Gastrocnemius medialis (tissue), 4 donors: ENCODE measurements at regions not wholly inside any gene's neighbourhood (a gene's known extent, or its start where the extent isn't known, plus 50 kb on each side); places are given as distances from the start of the nearest gene placed in this dataset.

Experiments used
- CTCF ChIP-seq, 5 experiments: fragments of 450-650 bp in 3 of 5; fragments of 200-600 bp in 2 of 5; sonication (generic) in 2 of 5; IDR thresholded peaks in 4 of 5; conservative IDR thresholded peaks in 1 of 5; 1 replicate in 4 of 5; 2 replicates in 1 of 5; pipeline ENCODE4 v1.5.1; 2016 to 2019; ENCODE audit warnings: antibody characterized with exemption in 5 of 5, mild to moderate bottlenecking in 3 of 5, moderate library complexity in 3 of 5
- POLR2A ChIP-seq, 2 donors: fragments of 450-650 bp; IDR thresholded peaks; one replicate each; pipeline ENCODE4 v1.6.1; 2017; ENCODE audit warnings: antibody characterized with exemption in 2 of 2, mild to moderate bottlenecking in 2 of 2, moderate library complexity in 2 of 2

DNA sequence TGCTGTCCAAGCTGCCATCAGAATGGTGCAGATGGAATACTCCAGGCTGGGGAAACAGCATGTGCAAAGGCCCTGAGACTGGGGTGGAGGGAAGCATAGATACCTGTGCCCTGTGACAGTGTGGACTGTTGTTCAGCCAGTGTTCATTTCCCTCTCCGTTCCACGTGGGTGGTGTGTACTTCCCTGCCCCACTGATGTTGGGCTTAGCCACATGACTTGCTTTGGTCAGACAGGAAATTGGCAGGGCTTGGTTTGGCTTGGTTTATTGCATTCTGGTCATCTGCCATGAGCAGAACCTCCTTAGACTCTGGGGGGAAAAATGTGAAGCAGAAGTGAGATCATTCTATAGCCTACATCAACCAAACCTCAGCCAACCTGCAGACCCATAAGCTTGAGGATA, 102.4 kb upstream of the IGSF21 start:
- TF ChIP-seq CTCF (IDR thresholded peaks at IDR 0.05 in 4 of 5, conservative IDR thresholded peaks at IDR 0.05 in 1 of 5): no peak
- TF ChIP-seq POLR2A (IDR thresholded peaks at IDR 0.05): no peak
